ENCODE measurements at regions not wholly inside any gene's neighbourhood (a gene's known extent, or its start where the extent isn't known, plus 50 kb on each side); places are given as distances from the start of the nearest gene placed in this dataset.
"Not testable (repeated sequence)": the region's sequence is repeated elsewhere in the genome, so short reads cannot be mapped to it uniquely, and the experiment has no call there.

- DNase-seq: no peak
These were observed 50.2 kb upstream of the THSD7B start for GRCh38 chr2:136715146-136715545.

- DNase-seq: no peak
These were observed 50.8 kb upstream of the THSD7B start for GRCh38 chr2:136714452-136714951.

GRCh38 chr2:136713739-136714138, 51.6 kb upstream of the THSD7B start:
- DNase-seq: no peak

- no peak for DNase-seq
These were observed 60.0 kb upstream of the THSD7B start for GRCh38 chr2:136705336-136705735.

GRCh38 chr2:136703214-136703613, 62.1 kb upstream of the THSD7B start:
- no peak for DNase-seq

- DNase-seq: no peak
These were observed 68.9 kb upstream of the THSD7B start for GRCh38 chr2:136696438-136696837.

GRCh38 chr2:136693966-136694365, 71.4 kb upstream of the THSD7B start:
- DNase-seq: no peak

- not testable (repeated sequence) for DNase-seq
These were observed 85.3 kb upstream of the THSD7B start for GRCh38 chr2:136680079-136680478.

GRCh38 chr2:136665736-136666135, 99.6 kb upstream of the THSD7B start:
- DNase-seq: no peak

GRCh38 chr2:136664713-136665405, 100.5 kb upstream of the THSD7B start:
- no peak for DNase-seq

GRCh38 chr2:136658201-136658600, 107.1 kb upstream of the THSD7B start:
- DNase-seq: no peak

- no peak for DNase-seq
These were observed 111.5 kb upstream of the THSD7B start for GRCh38 chr2:136653861-136654260.

- no peak for DNase-seq
These were observed 113.8 kb upstream of the THSD7B start for GRCh38 chr2:136651456-136652010.

GRCh38 chr2:136647039-136647438, 118.3 kb upstream of the THSD7B start:
- no peak for DNase-seq

- no peak for DNase-seq
These were observed 120.0 kb upstream of the THSD7B start for GRCh38 chr2:136645236-136645828.

GRCh38 chr2:136639651-136640050, 125.7 kb upstream of the THSD7B start:
- DNase-seq: no peak

- DNase-seq: no peak
These were observed 127.2 kb upstream of the THSD7B start for GRCh38 chr2:136638193-136638592.

GRCh38 chr2:136637402-136637801, 127.9 kb upstream of the THSD7B start:
- DNase-seq: no peak

- no peak for DNase-seq
These were observed 136.9 kb upstream of the THSD7B start for GRCh38 chr2:136628490-136628889.

- no peak for DNase-seq
These were observed 152.2 kb upstream of the THSD7B start for GRCh38 chr2:136613096-136613495.

GRCh38 chr2:136612079-136612478, 153.3 kb upstream of the THSD7B start:
- DNase-seq: no peak

GRCh38 chr2:136611451-136611850, 153.9 kb upstream of the THSD7B start:
- no peak for DNase-seq

- peak; percentile 5 for DNase-seq
These were observed 182.6 kb upstream of the THSD7B start for GRCh38 chr2:136582628-136583205.

- no peak for DNase-seq
These were observed 193.0 kb upstream of the THSD7B start for GRCh38 chr2:136572335-136572734.
